ENCODE measurements at regions not wholly inside any gene's neighbourhood (a gene's known extent, or its start where the extent isn't known, plus 50 kb on each side); places are given as distances from the start of the nearest gene placed in this dataset.

DNA sequence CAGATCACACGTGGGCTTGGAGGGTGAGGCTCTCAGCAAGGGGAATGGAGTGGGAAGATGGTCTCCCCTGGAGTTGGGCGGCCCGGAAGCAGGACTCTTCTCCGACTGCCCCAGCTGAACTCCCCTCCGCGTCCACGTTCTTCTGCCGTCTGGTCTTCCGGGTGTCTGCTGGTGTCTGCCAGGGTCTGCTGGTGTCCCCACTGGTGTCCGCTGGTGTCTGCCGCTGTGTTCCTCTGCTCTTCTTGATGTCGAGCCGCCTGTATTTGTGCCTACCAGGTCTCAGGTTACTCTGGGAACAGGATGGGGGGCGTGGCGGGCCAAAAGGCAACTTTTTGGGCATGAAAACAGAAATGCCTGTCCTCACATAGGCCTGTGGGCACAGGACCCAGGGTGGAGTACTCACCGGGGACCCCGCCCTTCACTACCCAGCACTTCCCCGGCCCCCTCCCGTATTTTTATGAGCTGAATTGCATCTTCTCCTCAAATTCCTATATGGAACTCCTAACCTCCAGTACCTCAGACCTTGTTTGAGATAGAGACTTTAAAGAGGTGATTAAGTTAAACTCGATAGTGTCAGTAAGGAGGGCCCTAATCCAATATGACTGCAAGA lies 675.4 kb downstream of the SEMA5A start:
- no peak for DNase-seq

DNA sequence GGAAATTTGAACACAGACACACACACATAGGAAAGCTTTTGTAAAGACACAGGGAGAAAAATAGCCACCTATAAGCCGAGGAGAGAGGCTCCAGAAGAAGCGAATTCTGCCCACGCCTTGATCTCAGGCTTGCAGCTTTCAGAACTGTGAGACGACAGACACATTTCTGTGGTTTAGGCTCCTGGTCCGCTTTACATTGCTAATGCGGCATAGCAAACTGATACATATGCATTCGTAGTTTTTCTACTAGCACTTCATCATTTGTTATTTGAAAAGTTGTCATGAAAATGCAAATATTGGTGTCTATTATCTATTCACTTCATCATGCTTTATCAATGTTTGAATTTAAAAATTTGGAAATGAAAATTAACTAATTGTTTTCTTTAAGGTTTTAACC lies 674.9 kb downstream of the SEMA5A start:
- no peak for DNase-seq

- no peak for DNase-seq
Observed at GRCh38 chr5:8871446-8871845, 674.4 kb downstream of the SEMA5A start.

DNA sequence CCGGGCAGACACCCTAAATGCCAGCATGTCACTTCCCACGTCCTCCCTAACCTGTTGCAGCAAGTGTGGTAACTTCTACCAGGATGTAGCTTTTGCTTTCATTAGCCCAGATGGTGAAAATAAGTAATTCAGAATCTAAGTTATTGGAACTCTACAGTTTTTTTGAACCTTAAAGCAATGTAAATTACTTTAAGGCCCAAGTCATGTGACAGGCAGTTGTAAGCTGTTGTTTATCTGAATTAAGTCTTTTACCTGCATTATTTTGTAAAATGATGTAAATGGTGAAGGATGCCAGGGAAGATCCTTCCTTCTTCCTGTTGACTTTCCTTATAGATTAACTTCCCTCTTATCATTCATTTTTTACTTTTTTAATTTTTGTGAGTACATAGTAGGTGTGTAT lies 670.2 kb downstream of the SEMA5A start:
- no peak for DNase-seq

- DNase-seq, result no peak
Observed at GRCh38 chr5:8879248-8879647, 666.6 kb downstream of the SEMA5A start.

DNA sequence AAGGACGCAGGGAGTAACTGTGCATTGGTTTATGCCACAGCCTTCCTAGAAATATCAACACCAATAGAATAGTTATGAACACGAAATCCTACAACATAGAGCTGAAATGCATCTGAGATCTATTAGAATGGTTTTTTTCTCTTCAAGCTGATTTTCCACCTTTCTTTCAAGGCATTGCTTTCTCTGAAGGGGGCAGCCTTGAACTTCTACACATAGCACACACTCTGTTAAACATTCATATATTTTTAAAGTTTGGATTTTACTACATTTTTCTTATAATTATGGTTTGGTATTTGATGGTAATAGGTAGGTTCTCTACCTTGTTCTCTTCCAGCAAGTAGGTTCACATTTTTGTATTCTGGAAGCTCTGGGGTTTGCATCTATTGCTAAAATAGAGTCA lies 661.8 kb downstream of the SEMA5A start:
- DNase-seq, result no peak

DNA sequence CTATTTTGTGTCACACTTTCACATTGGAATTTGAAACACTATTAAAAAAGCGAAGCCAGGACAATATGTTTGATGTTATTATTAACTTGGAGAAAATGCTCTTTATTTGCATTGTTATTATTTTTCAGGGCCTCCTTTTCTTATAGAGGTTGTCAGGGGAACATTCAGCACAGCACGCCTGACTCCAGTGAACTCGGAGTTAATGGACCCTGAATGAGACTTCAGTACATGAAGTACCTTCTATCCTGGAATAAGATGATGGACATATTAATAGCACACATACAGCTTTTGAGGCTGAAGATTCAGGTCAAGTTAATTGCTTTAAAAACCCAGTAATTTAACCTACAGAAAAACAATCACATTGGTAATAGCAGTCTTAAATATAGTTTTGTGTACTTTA lies 652.9 kb downstream of the SEMA5A start:
- no peak for DNase-seq

GRCh38 chr5:8894031-8894430 lies 651.8 kb downstream of the SEMA5A start:
- DNase-seq, result no peak

GRCh38 chr5:8895062-8895461 lies 650.8 kb downstream of the SEMA5A start:
- no peak for DNase-seq

GRCh38 chr5:8895599-8895998 lies 650.3 kb downstream of the SEMA5A start:
- no peak for DNase-seq

GRCh38 chr5:8897316-8897715 lies 648.6 kb downstream of the SEMA5A start:
- DNase-seq, result no peak

DNA sequence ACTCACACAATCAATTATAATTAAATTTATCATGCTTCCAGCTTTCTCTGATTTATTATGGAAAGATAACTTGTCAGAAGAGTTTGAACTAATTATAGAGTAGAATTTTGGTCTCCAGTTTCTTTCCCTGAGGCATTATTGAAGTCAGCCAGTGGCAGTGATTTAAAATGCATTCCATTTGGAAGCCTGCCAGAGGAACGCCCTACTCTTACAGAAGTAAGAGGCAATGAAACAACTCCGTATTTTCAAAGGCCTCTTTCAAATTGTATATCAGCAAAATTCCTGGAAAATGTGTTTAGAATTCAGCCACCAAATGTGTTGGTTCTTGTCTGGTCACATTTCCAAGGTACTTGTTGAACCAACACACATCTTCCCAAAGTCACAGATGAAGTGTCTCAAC lies 640.9 kb downstream of the SEMA5A start:
- DNase-seq, result no peak

GRCh38 chr5:8906303-8906967 lies 639.4 kb downstream of the SEMA5A start:
- DNase-seq, result no peak

DNA sequence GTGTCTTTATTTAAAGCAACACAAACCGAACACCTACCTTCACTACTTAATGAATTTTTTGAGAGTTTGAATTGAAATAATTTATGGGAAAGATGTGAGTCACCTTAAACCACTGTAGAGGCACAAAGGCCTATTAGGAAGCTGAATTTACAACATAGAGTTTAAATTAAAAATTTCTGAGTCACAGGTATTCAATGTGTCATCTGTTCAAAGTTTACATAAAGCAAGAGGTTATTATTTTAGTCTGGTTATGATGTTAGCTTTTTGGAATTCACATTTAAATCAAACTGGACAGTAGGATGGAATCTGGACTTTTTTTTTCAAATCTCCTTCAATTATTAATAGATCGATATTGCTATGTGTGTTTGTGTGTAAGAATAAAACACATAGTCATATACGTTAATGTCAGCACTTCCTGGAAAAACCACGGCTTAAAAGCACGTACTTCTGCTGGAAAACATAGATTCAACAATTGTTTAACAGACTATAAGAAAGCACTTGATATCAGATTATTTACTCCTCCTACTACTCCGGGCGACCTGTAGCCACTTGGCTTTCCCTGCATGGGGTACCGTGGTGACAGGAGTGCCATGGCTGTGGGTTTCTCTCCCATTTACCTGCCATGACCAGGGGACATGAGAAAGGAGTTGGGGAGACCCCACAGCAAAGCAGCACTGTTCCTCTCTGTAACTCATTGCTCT lies 638.6 kb downstream of the SEMA5A start:
- DNase-seq, result no peak

DNA sequence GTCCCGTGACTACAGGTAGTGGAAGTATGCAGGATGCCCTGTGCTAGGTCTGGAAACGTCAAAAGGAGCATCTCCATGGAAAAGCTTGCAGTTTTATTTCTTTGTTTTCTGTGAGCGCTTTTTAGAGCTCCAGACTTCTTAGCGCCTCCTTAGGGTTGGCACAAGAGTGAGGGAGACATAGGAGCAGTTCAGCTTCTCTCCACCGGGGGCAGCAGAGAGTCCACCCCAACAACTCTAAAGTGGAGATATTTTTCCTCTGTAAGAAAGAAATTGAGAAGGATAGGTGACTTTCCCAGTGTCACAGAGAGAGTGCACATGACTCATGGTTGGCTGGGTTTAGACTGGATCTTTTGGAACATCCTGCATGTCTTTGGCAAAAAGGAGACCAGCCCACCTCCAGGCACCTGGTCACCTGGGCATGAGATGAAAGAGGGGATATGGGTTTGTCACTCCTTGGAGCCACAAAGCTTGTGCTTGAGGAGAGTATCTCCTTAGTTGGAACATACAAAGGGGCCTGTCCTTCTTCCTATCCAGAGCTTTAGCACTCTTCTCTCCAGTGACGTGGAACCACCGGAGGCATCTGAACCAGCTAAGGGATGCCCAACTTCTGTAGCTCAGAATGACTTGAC lies 637.7 kb downstream of the SEMA5A start:
- peak; percentile 48 for DNase-seq

GRCh38 chr5:8912106-8912505 lies 633.8 kb downstream of the SEMA5A start:
- DNase-seq, result no peak

GRCh38 chr5:8913522-8913921 lies 632.4 kb downstream of the SEMA5A start:
- DNase-seq, result no peak

DNA sequence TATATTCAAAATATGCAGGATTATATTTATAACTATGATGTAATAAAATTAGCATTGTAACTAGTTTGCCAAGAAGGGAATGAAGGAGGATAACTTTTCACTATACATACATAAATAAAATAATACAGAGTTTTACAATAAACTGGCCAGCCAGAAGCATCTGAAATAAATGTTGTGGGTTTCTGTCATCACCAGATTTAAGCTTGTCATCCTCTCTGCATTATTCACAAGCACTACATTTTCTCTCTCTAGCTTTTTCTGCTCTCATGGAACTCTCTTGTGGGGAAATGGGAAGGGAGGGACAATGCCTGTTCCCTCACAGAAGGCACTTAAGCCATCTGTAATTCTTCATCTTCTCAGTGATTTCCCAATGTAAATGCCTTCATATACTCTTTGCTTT lies 626.8 kb downstream of the SEMA5A start:
- no peak for DNase-seq

DNA sequence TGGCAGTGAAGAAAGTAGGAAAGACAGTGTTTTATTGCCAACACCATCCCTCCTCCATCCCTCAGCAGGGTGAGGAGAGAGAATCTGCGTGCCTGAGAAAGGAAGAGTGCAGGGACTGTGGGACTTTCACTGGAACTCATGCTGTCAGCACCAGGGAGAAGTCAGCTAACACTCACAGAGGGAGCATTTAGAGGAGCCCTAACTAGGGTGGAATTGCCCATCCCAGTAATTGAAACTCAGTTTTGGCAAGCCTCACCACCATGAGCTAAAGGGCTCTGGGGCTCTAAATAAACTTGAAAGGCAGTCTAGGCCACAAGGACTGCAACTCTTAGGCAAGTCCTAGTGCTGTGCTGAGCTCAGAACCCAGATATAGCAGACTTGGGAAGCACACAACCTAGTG lies 622.3 kb downstream of the SEMA5A start:
- DNase-seq, result no peak

- no peak for DNase-seq
Observed at GRCh38 chr5:8924054-8924793, 621.7 kb downstream of the SEMA5A start.

- DNase-seq, result no peak
Observed at GRCh38 chr5:8930021-8930420, 615.9 kb downstream of the SEMA5A start.

DNA sequence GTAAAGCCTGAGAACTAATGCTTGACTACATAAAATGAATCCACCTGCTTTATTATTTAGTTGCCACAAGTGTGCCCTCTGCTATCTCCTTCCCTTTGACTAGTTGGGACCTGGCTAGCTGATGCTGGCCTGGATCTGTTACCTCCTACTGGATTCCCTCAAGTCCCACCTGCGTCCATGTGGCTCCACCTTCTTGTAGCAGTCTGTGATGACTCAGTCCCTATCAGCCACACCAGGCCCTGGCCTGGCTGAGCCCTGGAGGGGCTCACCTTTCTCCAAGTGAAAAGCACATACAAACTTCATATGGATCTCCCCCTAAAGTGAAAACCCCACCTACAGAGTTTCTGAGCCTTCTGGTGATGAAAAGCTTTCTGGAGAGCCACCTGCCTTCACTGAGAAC lies 611.4 kb downstream of the SEMA5A start:
- DNase-seq, result no peak

DNA sequence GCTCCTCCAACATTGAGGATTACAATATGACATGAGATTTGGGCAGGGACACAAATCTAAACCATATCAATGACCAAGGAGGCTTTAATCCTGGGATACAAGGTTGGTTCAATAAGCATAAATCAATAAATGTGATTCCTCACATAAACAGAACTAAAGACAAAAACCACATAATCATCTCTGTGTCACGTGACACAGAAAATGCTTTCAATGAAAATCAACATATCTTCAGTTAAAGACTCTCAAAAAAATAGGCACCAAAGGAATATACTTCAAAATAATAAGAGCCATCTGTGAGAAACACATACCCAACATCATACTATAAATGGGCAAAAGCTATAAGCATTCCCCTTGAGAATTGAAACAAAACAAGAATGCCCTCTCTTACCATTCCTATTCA lies 604.9 kb downstream of the SEMA5A start:
- no peak for DNase-seq

Measured in activated CD4-positive, alpha-beta T cell treated with anti-CD3 and anti-CD28 coated beads for 48 hours (primary cell).